ENCODE measurements at regions not wholly inside any gene's neighbourhood (a gene's known extent, or its start where the extent isn't known, plus 50 kb on each side); places are given as distances from the start of the nearest gene placed in this dataset.
A peak's percentile ranks its signal among the peaks of the same experiment; 100 is the strongest.

DNA sequence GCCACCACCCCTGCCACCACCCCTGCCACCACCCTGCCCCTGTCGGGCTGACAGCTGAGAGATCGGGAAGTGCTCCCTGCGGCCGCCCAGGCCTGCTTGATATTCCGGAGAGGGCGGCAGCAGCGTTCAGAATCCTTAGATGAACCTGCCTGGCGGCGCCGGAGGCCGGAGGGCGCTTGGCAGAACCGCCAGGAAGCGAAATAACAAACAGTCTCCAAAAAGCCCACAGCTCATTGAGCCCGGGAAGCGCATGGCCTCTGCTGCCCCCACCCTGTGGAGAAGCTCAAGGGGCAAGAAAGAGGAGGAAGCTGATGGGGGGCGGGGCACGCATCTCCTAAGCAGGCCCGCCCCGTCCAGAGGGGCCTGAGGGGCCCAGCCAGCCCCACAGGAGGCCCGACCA lies 92.2 kb upstream of the MBOAT2 start:
- H3K36me3 ChIP-seq (ENCODE audit: control insufficient read depth in 2 of 2, insufficient read depth in 2 of 2, low read length in 2 of 2): no peaks in the 10 kb centered on the region
- H3K27me3 ChIP-seq (ENCODE audit: control insufficient read depth in 2 of 2, insufficient read depth in 2 of 2, low read length in 2 of 2): no peaks in the 10 kb centered on the region
- H3K4me1 ChIP-seq (ENCODE audit: control insufficient read depth in 2 of 2, insufficient read depth in 2 of 2, low read length in 2 of 2): peaks cover 7 to 12% of the 10 kb centered on the region in 2 donors
- peak overlapping the region in 1 of 2 donors; percentile 47 for H3K9ac ChIP-seq (ENCODE audit: low read depth in 1 of 2, low read length in 2 of 2)
- no peaks in the 10 kb centered on the region for H3K9me3 ChIP-seq (ENCODE audit: control insufficient read depth in 2 of 2, low read length in 2 of 2)
- H3K4me3 ChIP-seq (ENCODE audit: low read length in 2 of 2): peak overlapping the region; percentile 14 to 37
- no peak overlapping the region for H3K27ac ChIP-seq (ENCODE audit: low read depth in 2 of 2, low read length in 2 of 2)

- Histone ChIP-seq H3K36me3 (ENCODE audit: control insufficient read depth in 2 of 2, insufficient read depth in 2 of 2, low read length in 2 of 2) (no peaks in the 10 kb centered on the region), H3K27ac (ENCODE audit: low read depth in 2 of 2, low read length in 2 of 2) (no peak overlapping the region), H3K9ac (ENCODE audit: low read depth in 1 of 2, low read length in 2 of 2) (peak overlapping the region in 1 of 2 donors; percentile 21), H3K4me1 (ENCODE audit: control insufficient read depth in 2 of 2, insufficient read depth in 2 of 2, low read length in 2 of 2) (peaks cover 7 to 12% of the 10 kb centered on the region in 2 donors), H3K27me3 (ENCODE audit: control insufficient read depth in 2 of 2, insufficient read depth in 2 of 2, low read length in 2 of 2) (no peaks in the 10 kb centered on the region), H3K9me3 (ENCODE audit: control insufficient read depth in 2 of 2, low read length in 2 of 2) (no peaks in the 10 kb centered on the region), H3K4me3 (ENCODE audit: low read length in 2 of 2) (peak overlapping the region in 1 of 2 donors; percentile 14)
Observed at GRCh38 chr2:9095226-9095625, 91.7 kb upstream of the MBOAT2 start.

DNA sequence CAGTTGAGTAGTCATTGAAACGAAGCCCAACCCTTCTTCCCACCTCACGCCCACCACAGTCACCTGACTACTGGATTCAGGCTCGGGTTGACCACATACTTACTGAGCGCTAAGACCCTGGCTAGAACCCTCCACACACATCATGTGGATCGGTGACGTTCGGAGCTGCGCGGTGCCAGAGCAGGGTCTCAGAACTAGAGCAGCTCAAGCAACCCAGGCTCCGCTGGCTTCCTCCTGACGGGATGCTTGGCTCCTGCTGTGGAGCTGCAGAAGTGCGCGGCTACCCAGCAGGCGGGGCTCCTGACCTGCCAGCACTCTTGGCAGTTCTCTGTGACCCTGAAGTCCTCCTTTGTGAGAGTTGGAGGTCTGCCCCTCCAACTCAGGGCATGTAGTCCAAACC lies 90.6 kb upstream of the MBOAT2 start:
- Histone ChIP-seq H3K4me3 (ENCODE audit: low read length in 2 of 2) (no peak overlapping the region), H3K27ac (ENCODE audit: low read depth in 2 of 2, low read length in 2 of 2) (no peak overlapping the region), H3K9me3 (ENCODE audit: control insufficient read depth in 2 of 2, low read length in 2 of 2) (no peaks in the 10 kb centered on the region), H3K36me3 (ENCODE audit: control insufficient read depth in 2 of 2, insufficient read depth in 2 of 2, low read length in 2 of 2) (no peaks in the 10 kb centered on the region), H3K9ac (ENCODE audit: low read depth in 1 of 2, low read length in 2 of 2) (no peak overlapping the region), H3K27me3 (ENCODE audit: control insufficient read depth in 2 of 2, insufficient read depth in 2 of 2, low read length in 2 of 2) (no peaks in the 10 kb centered on the region), H3K4me1 (ENCODE audit: control insufficient read depth in 2 of 2, insufficient read depth in 2 of 2, low read length in 2 of 2) (peaks cover 7 to 12% of the 10 kb centered on the region in 2 donors)

- no peak overlapping the region for H3K4me3 ChIP-seq (ENCODE audit: low read length in 2 of 2)
Observed at GRCh38 chr2:9093324-9093723, 89.8 kb upstream of the MBOAT2 start.

DNA sequence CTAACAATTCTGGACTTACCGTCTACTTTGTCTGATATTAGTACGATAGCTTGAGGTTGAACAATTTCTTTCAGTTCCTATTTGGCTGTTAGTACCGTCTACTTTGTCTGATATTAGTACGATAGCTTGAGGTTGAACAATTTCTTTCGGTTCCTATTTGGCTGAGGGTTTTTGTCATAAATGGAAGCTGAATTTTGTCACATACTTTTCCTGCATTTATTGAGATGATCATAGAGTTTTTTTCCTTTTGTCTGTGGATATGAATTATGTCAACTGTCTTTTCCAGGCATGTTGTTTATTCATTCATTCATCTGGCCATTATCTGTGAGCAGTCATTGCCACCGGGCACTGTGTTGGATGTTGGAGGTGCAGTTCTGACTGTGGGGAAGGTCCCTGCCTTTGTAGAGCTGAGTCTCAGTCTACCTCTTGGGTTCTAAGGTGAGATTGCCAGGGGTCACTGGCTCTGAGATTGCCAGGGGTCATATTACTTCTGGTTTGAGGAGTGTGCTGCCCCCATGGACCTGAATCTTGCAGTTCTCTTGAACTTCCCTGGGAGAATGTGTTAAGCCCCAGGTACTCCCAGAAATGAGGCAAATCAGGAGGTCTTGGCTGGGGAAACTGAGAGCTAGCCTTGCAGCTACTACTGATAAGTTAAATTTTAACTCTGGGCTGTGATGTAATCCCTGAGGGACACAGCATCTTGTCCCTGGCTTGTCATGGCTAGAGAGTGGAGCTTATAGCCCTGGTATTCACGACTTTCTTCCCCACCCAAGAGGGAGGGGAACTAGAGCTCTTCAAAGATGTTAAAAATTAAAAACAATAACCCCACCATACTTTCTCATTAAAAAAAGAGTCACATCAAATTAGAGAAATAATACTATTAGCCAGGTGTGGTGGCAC lies 89.1 kb upstream of the MBOAT2 start:
- Histone ChIP-seq H3K4me1 (ENCODE audit: control insufficient read depth in 2 of 2, insufficient read depth in 2 of 2, low read length in 2 of 2) (peaks cover 7 to 12% of the 10 kb centered on the region in 2 donors), H3K27ac (ENCODE audit: low read depth in 2 of 2, low read length in 2 of 2) (no peak overlapping the region), H3K27me3 (ENCODE audit: control insufficient read depth in 2 of 2, insufficient read depth in 2 of 2, low read length in 2 of 2) (no peaks in the 10 kb centered on the region), H3K9ac (ENCODE audit: low read depth in 1 of 2, low read length in 2 of 2) (no peak overlapping the region), H3K4me3 (ENCODE audit: low read length in 2 of 2) (no peak overlapping the region), H3K9me3 (ENCODE audit: control insufficient read depth in 2 of 2, low read length in 2 of 2) (no peaks in the 10 kb centered on the region), H3K36me3 (ENCODE audit: control insufficient read depth in 2 of 2, insufficient read depth in 2 of 2, low read length in 2 of 2) (no peaks in the 10 kb centered on the region)

More at GRCh38 chr2:9093324-9093723, 89.8 kb upstream of the MBOAT2 start:
- Histone ChIP-seq H3K9me3 (ENCODE audit: control insufficient read depth in 2 of 2, low read length in 2 of 2) (no peaks in the 10 kb centered on the region), H3K27me3 (ENCODE audit: control insufficient read depth in 2 of 2, insufficient read depth in 2 of 2, low read length in 2 of 2) (no peaks in the 10 kb centered on the region), H3K9ac (ENCODE audit: low read depth in 1 of 2, low read length in 2 of 2) (no peak overlapping the region), H3K27ac (ENCODE audit: low read depth in 2 of 2, low read length in 2 of 2) (no peak overlapping the region), H3K36me3 (ENCODE audit: control insufficient read depth in 2 of 2, insufficient read depth in 2 of 2, low read length in 2 of 2) (no peaks in the 10 kb centered on the region), H3K4me1 (ENCODE audit: control insufficient read depth in 2 of 2, insufficient read depth in 2 of 2, low read length in 2 of 2) (peaks cover 7 to 12% of the 10 kb centered on the region in 2 donors)

- Histone ChIP-seq H3K9ac (ENCODE audit: low read depth in 1 of 2, low read length in 2 of 2) (no peak overlapping the region), H3K4me1 (ENCODE audit: control insufficient read depth in 2 of 2, insufficient read depth in 2 of 2, low read length in 2 of 2) (peaks cover 7 to 12% of the 10 kb centered on the region in 2 donors), H3K4me3 (ENCODE audit: low read length in 2 of 2) (no peak overlapping the region), H3K36me3 (ENCODE audit: control insufficient read depth in 2 of 2, insufficient read depth in 2 of 2, low read length in 2 of 2) (no peaks in the 10 kb centered on the region), H3K27me3 (ENCODE audit: control insufficient read depth in 2 of 2, insufficient read depth in 2 of 2, low read length in 2 of 2) (no peaks in the 10 kb centered on the region), H3K9me3 (ENCODE audit: control insufficient read depth in 2 of 2, low read length in 2 of 2) (no peaks in the 10 kb centered on the region), H3K27ac (ENCODE audit: low read depth in 2 of 2, low read length in 2 of 2) (no peak overlapping the region)
Observed at GRCh38 chr2:9091811-9092210, 88.3 kb upstream of the MBOAT2 start.

GRCh38 chr2:9089831-9090230 lies 86.3 kb upstream of the MBOAT2 start:
- no peaks in the 10 kb centered on the region for H3K27me3 ChIP-seq (ENCODE audit: control insufficient read depth in 2 of 2, insufficient read depth in 2 of 2, low read length in 2 of 2)
- H3K4me3 ChIP-seq (ENCODE audit: low read length in 2 of 2): no peak overlapping the region
- H3K27ac ChIP-seq (ENCODE audit: low read depth in 2 of 2, low read length in 2 of 2): no peak overlapping the region
- H3K9ac ChIP-seq (ENCODE audit: low read depth in 1 of 2, low read length in 2 of 2): no peak overlapping the region
- no peaks in the 10 kb centered on the region for H3K36me3 ChIP-seq (ENCODE audit: control insufficient read depth in 2 of 2, insufficient read depth in 2 of 2, low read length in 2 of 2)
- H3K9me3 ChIP-seq (ENCODE audit: control insufficient read depth in 2 of 2, low read length in 2 of 2): no peaks in the 10 kb centered on the region
- H3K4me1 ChIP-seq (ENCODE audit: control insufficient read depth in 2 of 2, insufficient read depth in 2 of 2, low read length in 2 of 2): no peaks in the 10 kb centered on the region

DNA sequence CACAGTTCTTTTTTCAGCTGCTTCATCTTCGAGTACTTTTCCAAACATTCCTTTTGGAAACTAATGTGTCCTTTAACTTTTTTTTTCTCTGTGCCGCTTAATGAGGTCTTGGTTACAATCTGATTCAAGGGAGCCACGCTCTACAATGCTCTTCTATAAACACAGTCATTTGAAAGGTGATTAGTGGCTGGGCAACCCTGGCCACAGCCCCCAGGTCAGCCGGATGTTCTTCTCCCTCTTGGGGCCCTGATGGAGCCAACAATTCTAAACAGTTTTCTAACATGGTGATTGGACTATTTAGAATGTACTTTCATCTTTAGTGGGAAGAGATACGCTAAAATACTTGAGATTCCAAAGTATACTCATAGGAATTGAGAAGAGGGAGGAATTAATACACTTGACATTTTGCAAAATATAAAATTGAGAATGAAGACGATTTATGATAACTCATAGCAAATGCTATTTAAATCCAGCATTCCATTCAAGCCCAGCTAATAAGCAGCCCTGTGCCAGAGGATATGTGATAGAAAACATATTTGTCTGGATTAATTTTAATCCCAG lies 83.7 kb upstream of the MBOAT2 start:
- Histone ChIP-seq H3K9me3 (ENCODE audit: control insufficient read depth in 2 of 2, low read length in 2 of 2) (no peaks in the 10 kb centered on the region), H3K27ac (ENCODE audit: low read depth in 2 of 2, low read length in 2 of 2) (no peak overlapping the region), H3K9ac (ENCODE audit: low read depth in 1 of 2, low read length in 2 of 2) (no peak overlapping the region), H3K4me1 (ENCODE audit: control insufficient read depth in 2 of 2, insufficient read depth in 2 of 2, low read length in 2 of 2) (no peaks in the 10 kb centered on the region), H3K27me3 (ENCODE audit: control insufficient read depth in 2 of 2, insufficient read depth in 2 of 2, low read length in 2 of 2) (no peaks in the 10 kb centered on the region), H3K4me3 (ENCODE audit: low read length in 2 of 2) (no peak overlapping the region), H3K36me3 (ENCODE audit: control insufficient read depth in 2 of 2, insufficient read depth in 2 of 2, low read length in 2 of 2) (no peaks in the 10 kb centered on the region)

- Histone ChIP-seq H3K27ac (ENCODE audit: low read depth in 2 of 2, low read length in 2 of 2) (no peak overlapping the region), H3K9ac (ENCODE audit: low read depth in 1 of 2, low read length in 2 of 2) (no peak overlapping the region), H3K4me1 (ENCODE audit: control insufficient read depth in 2 of 2, insufficient read depth in 2 of 2, low read length in 2 of 2) (no peaks in the 10 kb centered on the region), H3K36me3 (ENCODE audit: control insufficient read depth in 2 of 2, insufficient read depth in 2 of 2, low read length in 2 of 2) (no peaks in the 10 kb centered on the region), H3K27me3 (ENCODE audit: control insufficient read depth in 2 of 2, insufficient read depth in 2 of 2, low read length in 2 of 2) (no peaks in the 10 kb centered on the region), H3K9me3 (ENCODE audit: control insufficient read depth in 2 of 2, low read length in 2 of 2) (peaks cover 0 to under 1% of the 10 kb centered on the region in 2 donors), H3K4me3 (ENCODE audit: low read length in 2 of 2) (no peak overlapping the region)
Observed at GRCh38 chr2:9086465-9086864, 83.0 kb upstream of the MBOAT2 start.

- Histone ChIP-seq H3K27ac (ENCODE audit: low read depth in 2 of 2, low read length in 2 of 2) (no peak overlapping the region), H3K36me3 (ENCODE audit: control insufficient read depth in 2 of 2, insufficient read depth in 2 of 2, low read length in 2 of 2) (no peaks in the 10 kb centered on the region), H3K4me3 (ENCODE audit: low read length in 2 of 2) (no peak overlapping the region), H3K4me1 (ENCODE audit: control insufficient read depth in 2 of 2, insufficient read depth in 2 of 2, low read length in 2 of 2) (no peaks in the 10 kb centered on the region), H3K9me3 (ENCODE audit: control insufficient read depth in 2 of 2, low read length in 2 of 2) (peaks cover 0 to 2% of the 10 kb centered on the region in 2 donors), H3K9ac (ENCODE audit: low read depth in 1 of 2, low read length in 2 of 2) (no peak overlapping the region), H3K27me3 (ENCODE audit: control insufficient read depth in 2 of 2, insufficient read depth in 2 of 2, low read length in 2 of 2) (no peaks in the 10 kb centered on the region)
Observed at GRCh38 chr2:9085353-9085752, 81.9 kb upstream of the MBOAT2 start.

Data from mucosa of rectum (tissue), 2 donors.